Activated naive CD8-positive, alpha-beta T cell treated with anti-CD3 and anti-CD28 coated beads for 36 hours (primary cell): ENCODE measurements at regions not wholly inside any gene's neighbourhood (a gene's known extent, or its start where the extent isn't known, plus 50 kb on each side); places are given as distances from the start of the nearest gene placed in this dataset.
"Not testable (repeated sequence)": the region's sequence is repeated elsewhere in the genome, so short reads cannot be mapped to it uniquely, and the experiment has no call there.

Experiments used
- DNase-seq: peaks from one replicate; pipeline ENCODE4 v3.0.0; 2021
- H3K27ac Mint-ChIP-seq: one replicate; pipeline ENCODE4 v1.8.0; 2022; ENCODE audit warnings: mild to moderate bottlenecking, moderate library complexity, mixed read lengths
- H3K27me3 Mint-ChIP-seq: one replicate; pipeline ENCODE4 v1.8.0; 2022; ENCODE audit warnings: mild to moderate bottlenecking, mixed read lengths
- H3K36me3 Mint-ChIP-seq: one replicate; pipeline ENCODE4 v1.8.0; 2021; ENCODE audit warnings: mild to moderate bottlenecking, mixed read lengths
- H3K4me1 Mint-ChIP-seq: one replicate; pipeline ENCODE4 v1.8.0; 2021; ENCODE audit warnings: mixed read lengths
- H3K4me3 Mint-ChIP-seq: one replicate; pipeline ENCODE4 v1.8.0; 2022; ENCODE audit warnings: mild to moderate bottlenecking, moderate library complexity, mixed read lengths
- H3K9me3 Mint-ChIP-seq: one replicate; pipeline ENCODE4 v1.8.0; 2022; ENCODE audit warnings: mixed read lengths

DNA sequence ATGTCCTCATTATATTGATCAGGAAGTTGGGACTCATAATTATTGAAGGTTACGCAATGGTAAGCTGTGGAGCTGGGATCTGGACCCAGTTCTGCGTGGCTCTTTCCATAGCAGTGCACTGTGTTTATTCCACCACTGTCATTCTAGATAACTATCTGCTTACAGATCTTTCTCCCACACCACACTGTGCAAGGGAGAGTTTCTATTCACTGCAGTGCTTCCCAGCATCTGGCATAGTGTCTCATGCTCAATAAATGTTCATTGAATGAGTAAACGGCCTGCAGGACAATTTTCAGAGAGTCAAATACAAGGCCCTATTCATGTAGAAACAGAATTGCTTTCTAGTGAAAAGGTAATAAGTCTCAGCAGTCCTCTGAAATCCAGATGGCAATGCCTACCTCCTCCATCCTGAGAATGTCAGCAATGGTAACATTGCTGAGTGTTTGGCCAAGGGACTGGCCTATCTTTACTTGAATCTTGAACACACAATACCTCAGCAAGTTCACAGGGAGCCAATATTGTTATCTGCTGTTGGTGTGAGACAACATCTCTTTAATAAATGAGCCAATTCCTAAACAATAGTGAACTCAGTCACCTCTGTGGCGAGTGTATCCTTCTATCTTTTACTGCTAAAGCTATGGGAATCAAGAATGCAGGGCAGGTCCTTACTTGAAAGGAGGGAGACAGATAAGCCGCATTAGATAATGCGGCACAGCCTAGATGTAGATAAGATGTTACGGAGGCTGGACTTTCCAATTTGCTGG, 332.4 kb upstream of the PRICKLE1 start:
- H3K4me1 Mint-ChIP-seq, result no peaks in the 10 kb centered on the region
- no peak overlapping the region for H3K27ac Mint-ChIP-seq
- DNase-seq, result no peak
- no peak overlapping the region for H3K4me3 Mint-ChIP-seq
- no peaks in the 10 kb centered on the region for H3K36me3 Mint-ChIP-seq
- H3K27me3 Mint-ChIP-seq, result no peaks in the 10 kb centered on the region
- H3K9me3 Mint-ChIP-seq, result no peaks in the 10 kb centered on the region

DNA sequence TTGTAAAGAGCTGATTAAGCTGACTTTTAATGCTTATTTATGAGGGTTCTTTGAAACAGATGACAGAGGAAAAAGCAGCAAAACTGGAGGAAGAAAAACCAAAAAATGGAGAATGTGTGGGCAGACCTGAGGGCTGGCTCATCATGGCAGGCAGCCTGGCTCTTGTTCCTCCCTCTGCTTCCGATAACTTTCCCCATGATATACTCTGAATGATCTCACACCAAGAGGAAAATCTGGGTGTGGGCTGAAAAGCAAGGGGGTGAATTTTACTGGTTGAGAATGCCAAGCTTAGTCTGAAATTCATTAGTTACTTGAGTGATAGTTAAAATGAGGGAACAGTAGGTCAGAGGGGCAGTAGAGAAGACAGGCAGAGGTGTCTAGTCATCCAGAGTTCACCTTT, 330.1 kb upstream of the PRICKLE1 start:
- no peaks in the 10 kb centered on the region for H3K9me3 Mint-ChIP-seq
- H3K4me3 Mint-ChIP-seq, result no peak overlapping the region
- H3K36me3 Mint-ChIP-seq, result no peaks in the 10 kb centered on the region
- H3K4me1 Mint-ChIP-seq, result no peaks in the 10 kb centered on the region
- no peaks in the 10 kb centered on the region for H3K27me3 Mint-ChIP-seq
- no peak overlapping the region for H3K27ac Mint-ChIP-seq
- no peak for DNase-seq

- H3K4me1 Mint-ChIP-seq, result no peaks in the 10 kb centered on the region
- no peak overlapping the region for H3K4me3 Mint-ChIP-seq
- no peak for DNase-seq
- H3K27ac Mint-ChIP-seq, result no peak overlapping the region
- no peaks in the 10 kb centered on the region for H3K36me3 Mint-ChIP-seq
- H3K9me3 Mint-ChIP-seq, result no peaks in the 10 kb centered on the region
- H3K27me3 Mint-ChIP-seq, result no peaks in the 10 kb centered on the region
Observed at GRCh38 chr12:42918443-42918842, 328.9 kb upstream of the PRICKLE1 start.

DNA sequence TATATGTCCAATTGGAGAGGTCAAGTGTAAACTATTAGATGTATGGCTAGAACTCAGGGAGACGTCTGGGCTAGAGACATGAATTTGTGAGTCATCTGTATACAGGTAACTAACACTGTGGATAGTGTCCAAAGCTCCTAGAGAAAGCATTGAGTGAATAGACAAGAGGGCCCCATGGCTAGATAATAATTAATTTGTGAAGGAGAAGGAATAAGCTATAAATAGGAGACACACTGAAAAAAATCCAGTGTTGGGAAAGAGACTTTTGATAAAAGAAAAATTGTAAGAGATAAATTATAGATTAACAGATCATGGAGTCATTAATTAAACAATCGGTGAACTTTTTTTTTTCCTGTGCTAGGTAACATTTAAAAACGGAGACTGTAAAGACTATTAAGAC, 326.6 kb upstream of the PRICKLE1 start:
- no peaks in the 10 kb centered on the region for H3K36me3 Mint-ChIP-seq
- H3K27ac Mint-ChIP-seq, result no peak overlapping the region
- H3K27me3 Mint-ChIP-seq, result no peaks in the 10 kb centered on the region
- H3K4me3 Mint-ChIP-seq, result no peak overlapping the region
- H3K9me3 Mint-ChIP-seq, result no peaks in the 10 kb centered on the region
- DNase-seq, result no peak
- H3K4me1 Mint-ChIP-seq, result no peaks in the 10 kb centered on the region

- H3K27ac Mint-ChIP-seq, result no peak overlapping the region
- no peaks in the 10 kb centered on the region for H3K36me3 Mint-ChIP-seq
- no peaks in the 10 kb centered on the region for H3K9me3 Mint-ChIP-seq
- H3K27me3 Mint-ChIP-seq, result no peaks in the 10 kb centered on the region
- H3K4me1 Mint-ChIP-seq, result no peaks in the 10 kb centered on the region
- no peak overlapping the region for H3K4me3 Mint-ChIP-seq
- DNase-seq, result no peak
Observed at GRCh38 chr12:42915426-42915825, 325.9 kb upstream of the PRICKLE1 start.

DNA sequence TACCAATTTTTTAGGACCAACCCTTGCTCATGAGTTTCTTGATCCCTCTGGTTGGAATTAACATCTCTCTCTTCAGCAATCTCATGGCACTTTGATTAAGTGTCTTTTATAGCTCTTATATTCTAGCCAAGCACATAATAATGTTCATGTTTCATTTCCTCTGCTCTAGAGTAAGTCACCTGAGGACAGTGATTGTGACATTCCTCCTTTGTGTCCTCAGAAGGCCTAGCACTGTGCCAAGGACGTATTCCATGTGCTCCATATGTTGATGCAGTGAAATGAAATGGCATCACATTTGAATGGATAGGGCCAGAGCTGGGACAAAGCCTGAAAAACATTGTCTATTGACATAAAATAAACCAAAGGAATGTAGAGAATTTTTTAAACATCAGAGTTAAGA, 322.8 kb upstream of the PRICKLE1 start:
- H3K4me3 Mint-ChIP-seq, result no peak overlapping the region
- no peaks in the 10 kb centered on the region for H3K9me3 Mint-ChIP-seq
- H3K4me1 Mint-ChIP-seq, result no peaks in the 10 kb centered on the region
- no peak for DNase-seq
- no peak overlapping the region for H3K27ac Mint-ChIP-seq
- no peaks in the 10 kb centered on the region for H3K36me3 Mint-ChIP-seq
- H3K27me3 Mint-ChIP-seq, result no peaks in the 10 kb centered on the region

DNA sequence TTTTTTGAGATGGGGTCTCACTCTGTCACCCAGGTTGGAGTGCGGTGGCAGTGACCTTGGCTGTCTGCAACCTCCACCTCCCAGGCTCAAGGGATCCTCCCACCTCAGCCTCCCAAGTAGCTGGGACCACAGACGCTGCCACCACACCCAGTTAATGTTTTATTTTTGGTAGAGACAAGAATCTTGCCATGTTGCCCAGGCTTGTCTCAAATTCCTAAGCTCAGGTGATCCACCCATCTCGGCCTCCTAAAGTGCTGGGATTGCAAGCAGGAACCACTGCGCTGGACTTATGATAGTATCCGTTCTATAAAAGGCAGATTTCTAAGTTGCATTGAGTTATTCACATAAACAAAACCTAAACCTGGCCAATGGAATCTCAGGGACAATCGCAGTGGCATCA, 321.1 kb upstream of the PRICKLE1 start:
- H3K9me3 Mint-ChIP-seq, result peaks cover 4% of the 10 kb centered on the region
- H3K27ac Mint-ChIP-seq, result no peak overlapping the region
- no peaks in the 10 kb centered on the region for H3K4me1 Mint-ChIP-seq
- no peak overlapping the region for H3K4me3 Mint-ChIP-seq
- no peaks in the 10 kb centered on the region for H3K27me3 Mint-ChIP-seq
- no peak for DNase-seq
- H3K36me3 Mint-ChIP-seq, result no peaks in the 10 kb centered on the region

DNA sequence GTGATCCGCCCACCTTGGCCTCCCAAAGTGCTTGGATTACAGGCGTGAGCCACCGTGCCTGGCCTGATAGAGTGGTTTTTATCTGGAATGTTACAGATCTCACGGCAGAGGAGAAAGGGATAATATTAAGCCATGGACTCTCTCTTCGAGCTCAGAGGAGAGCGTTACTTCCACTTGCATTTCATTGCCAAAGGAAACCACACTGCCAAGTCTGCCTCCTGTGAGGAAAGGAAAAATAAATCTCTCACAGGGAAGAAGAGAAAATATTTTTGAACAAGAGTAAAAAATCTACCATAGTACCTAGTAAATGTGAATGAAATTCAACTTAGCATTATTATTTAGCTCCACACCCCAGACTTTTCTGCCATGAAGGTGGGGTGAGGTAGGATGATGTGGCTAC, 319.2 kb upstream of the PRICKLE1 start:
- Mint-ChIP-seq H3K4me3 (no peak overlapping the region), H3K4me1 (no peaks in the 10 kb centered on the region), H3K36me3 (no peaks in the 10 kb centered on the region), H3K27ac (no peak overlapping the region), H3K27me3 (no peaks in the 10 kb centered on the region), H3K9me3 (peaks cover 4% of the 10 kb centered on the region)
- DNase-seq, result no peak

DNA sequence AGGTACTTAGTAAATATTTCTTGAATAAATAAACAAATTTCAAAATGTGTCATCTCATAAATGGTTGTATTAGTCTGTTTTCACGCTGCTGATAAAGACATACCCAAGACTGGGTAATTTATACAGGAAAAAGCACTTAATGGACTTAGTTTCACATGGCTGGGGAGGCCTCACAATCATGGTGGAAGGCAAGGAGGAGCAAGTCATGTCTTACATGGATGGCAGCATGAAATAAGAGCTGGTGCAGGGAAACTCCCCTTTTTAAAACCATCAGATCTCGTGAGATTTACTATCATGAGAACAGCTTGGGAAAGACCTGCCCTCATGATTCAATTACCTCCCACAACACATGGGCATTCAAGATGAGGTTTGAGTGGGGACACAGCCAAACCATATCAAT, 317.3 kb upstream of the PRICKLE1 start:
- H3K27me3 Mint-ChIP-seq, H3K4me3 Mint-ChIP-seq, H3K9me3 Mint-ChIP-seq, H3K4me1 Mint-ChIP-seq, H3K36me3 Mint-ChIP-seq, DNase-seq, H3K27ac Mint-ChIP-seq: not testable (repeated sequence)

DNA sequence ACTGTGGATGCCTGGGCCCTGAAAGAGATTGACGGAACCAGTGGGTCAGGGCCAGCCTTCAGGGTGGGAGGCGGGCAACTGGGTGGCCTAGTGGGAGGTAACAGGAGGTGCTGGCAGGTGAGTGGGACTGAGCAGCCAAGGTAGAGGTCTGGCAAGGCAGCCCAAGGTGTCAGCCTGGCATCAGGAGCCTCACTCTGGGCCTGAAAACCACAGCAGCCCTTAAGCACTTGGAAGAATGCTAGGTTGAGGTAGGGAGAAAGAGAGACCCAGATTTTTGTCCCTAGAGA, 315.8 kb upstream of the PRICKLE1 start:
- H3K4me1 Mint-ChIP-seq, result no peaks in the 10 kb centered on the region

GRCh38 chr12:42904683-42905418, 315.3 kb upstream of the PRICKLE1 start:
- Mint-ChIP-seq H3K9me3 (peaks cover 4% of the 10 kb centered on the region), H3K27me3 (no peaks in the 10 kb centered on the region), H3K27ac (no peak overlapping the region), H3K4me1 (no peaks in the 10 kb centered on the region), H3K4me3 (no peak overlapping the region), H3K36me3 (no peaks in the 10 kb centered on the region)
- DNase-seq, result no peak

More for the DNA sequence above, 315.8 kb upstream of the PRICKLE1 start:
- DNase-seq, result no peak
- Mint-ChIP-seq H3K27me3 (no peaks in the 10 kb centered on the region), H3K36me3 (no peaks in the 10 kb centered on the region), H3K4me3 (no peak overlapping the region), H3K9me3 (peaks cover 4% of the 10 kb centered on the region), H3K27ac (no peak overlapping the region)

GRCh38 chr12:42903736-42904135, 314.2 kb upstream of the PRICKLE1 start:
- no peaks in the 10 kb centered on the region for H3K4me1 Mint-ChIP-seq
- peaks cover 4% of the 10 kb centered on the region for H3K9me3 Mint-ChIP-seq
- H3K36me3 Mint-ChIP-seq, result no peaks in the 10 kb centered on the region
- DNase-seq, result no peak
- H3K27ac Mint-ChIP-seq, result no peak overlapping the region
- no peaks in the 10 kb centered on the region for H3K27me3 Mint-ChIP-seq
- no peak overlapping the region for H3K4me3 Mint-ChIP-seq

GRCh38 chr12:42902001-42902400, 312.5 kb upstream of the PRICKLE1 start:
- no peak for DNase-seq
- Mint-ChIP-seq H3K4me3 (no peak overlapping the region), H3K9me3 (peaks cover 5% of the 10 kb centered on the region), H3K36me3 (no peaks in the 10 kb centered on the region), H3K27ac (no peak overlapping the region), H3K27me3 (no peaks in the 10 kb centered on the region), H3K4me1 (no peaks in the 10 kb centered on the region)

DNA sequence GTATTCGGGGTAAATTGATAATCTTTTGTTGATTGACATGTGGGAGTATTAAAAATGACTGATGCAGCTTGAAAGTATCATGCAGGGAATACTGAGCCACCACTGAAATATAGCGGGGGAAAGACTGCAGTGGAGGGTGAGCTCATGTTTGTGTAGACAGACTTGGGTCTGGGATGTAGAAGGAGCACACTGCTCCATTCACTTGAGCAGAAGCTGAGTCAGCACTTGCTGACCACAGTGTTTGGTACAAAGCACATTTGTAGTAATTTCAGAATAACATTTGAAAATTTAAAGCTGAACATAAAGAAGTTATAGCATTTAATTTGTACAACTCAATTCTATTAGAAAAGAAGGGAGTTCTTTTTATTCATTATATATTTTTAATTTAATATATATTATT, 304.3 kb upstream of the PRICKLE1 start:
- Mint-ChIP-seq H3K27ac (no peak overlapping the region), H3K4me3 (no peak overlapping the region), H3K36me3 (no peaks in the 10 kb centered on the region), H3K9me3 (peaks cover 6% of the 10 kb centered on the region), H3K4me1 (no peaks in the 10 kb centered on the region), H3K27me3 (no peaks in the 10 kb centered on the region)
- DNase-seq, result no peak

DNA sequence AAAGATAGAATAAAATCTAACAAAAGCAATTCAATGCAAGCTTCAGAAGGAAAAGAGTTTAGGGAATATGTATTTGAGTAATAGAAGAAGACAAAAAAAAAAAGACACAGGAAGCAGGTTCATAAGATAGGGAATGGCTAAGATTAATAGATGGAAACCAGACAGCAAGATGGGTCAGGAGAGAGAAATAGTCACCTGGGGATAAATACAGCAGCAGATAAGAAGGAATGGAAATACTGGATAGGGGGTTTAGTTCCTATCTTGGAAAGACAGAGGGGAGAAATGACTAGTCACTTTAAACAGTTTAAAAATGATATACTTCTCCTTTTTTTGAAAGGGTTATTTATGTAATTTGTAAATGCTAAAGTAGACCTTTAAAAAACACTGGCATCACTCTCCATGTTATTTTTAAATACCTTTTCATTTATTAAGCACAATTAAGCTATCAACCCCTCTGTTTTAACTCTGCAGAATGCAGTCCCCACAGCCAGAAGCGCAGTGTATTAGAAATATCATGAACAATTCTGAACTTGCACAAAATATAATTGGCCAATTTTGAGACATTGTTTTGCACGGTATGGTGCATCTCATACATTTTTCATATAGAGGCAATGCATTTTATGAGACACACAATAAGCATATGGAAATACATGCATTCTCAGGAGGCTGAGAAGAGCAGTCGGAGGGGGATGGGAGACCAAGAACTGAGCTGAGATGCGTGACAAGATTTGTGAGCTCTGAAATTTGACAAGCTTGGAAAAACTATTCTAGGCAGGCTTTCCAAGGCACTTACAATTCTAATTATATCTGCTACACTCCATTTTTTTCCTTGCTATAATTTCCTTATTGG, 303.4 kb upstream of the PRICKLE1 start:
- no peak for DNase-seq
- peaks cover 6% of the 10 kb centered on the region for H3K9me3 Mint-ChIP-seq

More for the DNA sequence above, 303.4 kb upstream of the PRICKLE1 start:
- Mint-ChIP-seq H3K4me1 (no peaks in the 10 kb centered on the region), H3K4me3 (no peak overlapping the region), H3K27me3 (no peaks in the 10 kb centered on the region), H3K36me3 (no peaks in the 10 kb centered on the region), H3K27ac (no peak overlapping the region)
